H7 (cell line): ENCODE measurements at regions not wholly inside any gene's neighbourhood (a gene's known extent, or its start where the extent isn't known, plus 50 kb on each side); places are given as distances from the start of the nearest gene placed in this dataset.
"Not testable (repeated sequence)": the region's sequence is repeated elsewhere in the genome, so short reads cannot be mapped to it uniquely, and the experiment has no call there.

Experiments
- DNase-seq: peaks from one replicate; pipeline ENCODE4 v3.0.0; 2012
- H3K27me3 ChIP-seq: 2 replicates; pipeline ENCODE4 v1.6.0; 2011; ENCODE audit warnings: mild to moderate bottlenecking, low read length; ENCODE audit not compliant: control insufficient read depth, insufficient read depth
- H3K36me3 ChIP-seq: replicated peaks from 2 replicates; pipeline ENCODE4 v1.5.1; 2011; ENCODE audit warnings: low read length; ENCODE audit not compliant: control insufficient read depth, insufficient read depth
- H3K4me3 ChIP-seq: 2 replicates; pipeline ENCODE4 v1.5.1; 2011; ENCODE audit warnings: low read depth, mild to moderate bottlenecking, control low read depth, low read length, moderate library complexity; ENCODE audit not compliant: insufficient read depth

GRCh38 chr13:58343076-58343475, 711.5 kb downstream of the PCDH17 start:
- DNase-seq = no peak
- Histone ChIP-seq H3K4me3 (no peak overlapping the region), H3K36me3 (no peaks in the 10 kb centered on the region), H3K27me3 (no peaks in the 10 kb centered on the region)

- not testable (repeated sequence) for H3K36me3 ChIP-seq, H3K4me3 ChIP-seq, DNase-seq, H3K27me3 ChIP-seq
These were observed 720.6 kb downstream of the PCDH17 start for GRCh38 chr13:58352100-58352499.

GRCh38 chr13:58369936-58370335, 738.4 kb downstream of the PCDH17 start:
- H3K4me3 ChIP-seq = no peak overlapping the region
- DNase-seq = no peak
- H3K36me3 ChIP-seq = no peaks in the 10 kb centered on the region
- no peaks in the 10 kb centered on the region for H3K27me3 ChIP-seq

GRCh38 chr13:58376349-58376748, 744.8 kb downstream of the PCDH17 start:
- DNase-seq = no peak
- no peaks in the 10 kb centered on the region for H3K27me3 ChIP-seq
- H3K4me3 ChIP-seq = no peak overlapping the region
- no peaks in the 10 kb centered on the region for H3K36me3 ChIP-seq

GRCh38 chr13:58376775-58377174, 745.2 kb downstream of the PCDH17 start:
- H3K36me3 ChIP-seq = no peaks in the 10 kb centered on the region
- no peak for DNase-seq

GRCh38 chr13:58379221-58379620, 747.7 kb downstream of the PCDH17 start:
- no peak for DNase-seq
- H3K36me3 ChIP-seq = no peaks in the 10 kb centered on the region
- no peak overlapping the region for H3K4me3 ChIP-seq
- no peaks in the 10 kb centered on the region for H3K27me3 ChIP-seq

More at GRCh38 chr13:58376775-58377174, 745.2 kb downstream of the PCDH17 start:
- no peaks in the 10 kb centered on the region for H3K27me3 ChIP-seq
- no peak overlapping the region for H3K4me3 ChIP-seq

- DNase-seq, H3K36me3 ChIP-seq, H3K27me3 ChIP-seq, H3K4me3 ChIP-seq: not testable (repeated sequence)
These were observed 753.8 kb downstream of the PCDH17 start for GRCh38 chr13:58385336-58385735.

- H3K27me3 ChIP-seq = no peaks in the 10 kb centered on the region
- no peak overlapping the region for H3K4me3 ChIP-seq
- no peaks in the 10 kb centered on the region for H3K36me3 ChIP-seq
- DNase-seq = no peak
These were observed 766.2 kb downstream of the PCDH17 start for GRCh38 chr13:58397596-58398387.

GRCh38 chr13:58399263-58399662, 767.7 kb downstream of the PCDH17 start:
- no peaks in the 10 kb centered on the region for H3K27me3 ChIP-seq
- DNase-seq = no peak
- no peaks in the 10 kb centered on the region for H3K36me3 ChIP-seq
- no peak overlapping the region for H3K4me3 ChIP-seq

- Histone ChIP-seq H3K27me3 (no peaks in the 10 kb centered on the region), H3K36me3 (no peaks in the 10 kb centered on the region), H3K4me3 (no peak overlapping the region)
- no peak for DNase-seq
These were observed 775.0 kb downstream of the PCDH17 start for GRCh38 chr13:58406545-58406944.

GRCh38 chr13:58429917-58430316, 798.4 kb downstream of the PCDH17 start:
- no peak overlapping the region for H3K4me3 ChIP-seq
- H3K36me3 ChIP-seq = no peaks in the 10 kb centered on the region
- DNase-seq = no peak
- no peaks in the 10 kb centered on the region for H3K27me3 ChIP-seq

- H3K27me3 ChIP-seq = no peaks in the 10 kb centered on the region
- H3K36me3 ChIP-seq = no peaks in the 10 kb centered on the region
- no peak for DNase-seq
- no peak overlapping the region for H3K4me3 ChIP-seq
These were observed 803.4 kb downstream of the PCDH17 start for GRCh38 chr13:58434943-58435342.

- Histone ChIP-seq H3K36me3 (no peaks in the 10 kb centered on the region), H3K27me3 (no peaks in the 10 kb centered on the region), H3K4me3 (no peak overlapping the region)
- DNase-seq = no peak
These were observed 805.9 kb downstream of the PCDH17 start for GRCh38 chr13:58437427-58437826.

GRCh38 chr13:58446979-58447378, 815.4 kb downstream of the PCDH17 start:
- DNase-seq = no peak
- Histone ChIP-seq H3K4me3 (no peak overlapping the region), H3K27me3 (peaks cover 11% of the 10 kb centered on the region), H3K36me3 (no peaks in the 10 kb centered on the region)

GRCh38 chr13:58452123-58452623, 820.6 kb downstream of the PCDH17 start:
- peaks cover 20% of the 10 kb centered on the region for H3K27me3 ChIP-seq
- H3K36me3 ChIP-seq = no peaks in the 10 kb centered on the region
- DNase-seq = no peak
- H3K4me3 ChIP-seq = no peak overlapping the region
